ENCODE measurements at regions not wholly inside any gene's neighbourhood (a gene's known extent, or its start where the extent isn't known, plus 50 kb on each side); places are given as distances from the start of the nearest gene placed in this dataset.
"Not testable (repeated sequence)": the region's sequence is repeated elsewhere in the genome, so short reads cannot be mapped to it uniquely, and the experiment has no call there.

DNA sequence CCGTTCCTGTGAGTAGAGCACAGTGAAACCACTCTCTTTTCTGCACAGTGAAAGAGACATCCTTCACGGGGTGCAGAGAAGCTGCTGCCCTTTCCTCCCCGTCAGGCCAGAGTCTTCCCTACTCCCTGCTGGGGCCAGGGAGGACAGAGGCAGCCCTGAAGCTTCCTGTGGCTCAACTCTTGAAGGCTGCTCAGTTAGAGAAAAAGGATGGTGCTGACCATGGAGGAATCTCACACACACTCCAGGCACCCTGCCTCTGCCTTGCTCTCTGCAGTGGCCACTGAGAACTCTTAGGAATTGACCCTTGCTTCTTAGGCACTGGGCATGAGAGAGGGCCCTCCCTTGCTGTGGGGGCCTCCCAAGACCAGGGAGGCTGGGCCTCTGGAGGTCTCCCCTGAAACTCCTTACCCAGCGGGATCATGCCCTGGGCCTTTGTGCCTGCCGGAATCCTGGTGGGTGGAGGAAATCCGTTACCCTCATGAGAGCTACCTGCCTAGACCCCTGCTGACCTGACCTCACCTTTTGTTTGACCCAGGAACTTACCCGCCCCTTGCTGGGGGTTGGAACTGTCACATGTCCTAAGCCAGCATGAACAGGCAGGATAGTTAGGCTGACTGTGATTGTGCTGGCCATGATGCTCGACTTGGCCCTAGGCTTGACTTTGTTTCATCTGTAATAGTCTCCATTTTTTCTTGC, 65.0 kb upstream of the CD93 start:
- no peak for DNase-seq (ENCODE audit: low spot score)

DNA sequence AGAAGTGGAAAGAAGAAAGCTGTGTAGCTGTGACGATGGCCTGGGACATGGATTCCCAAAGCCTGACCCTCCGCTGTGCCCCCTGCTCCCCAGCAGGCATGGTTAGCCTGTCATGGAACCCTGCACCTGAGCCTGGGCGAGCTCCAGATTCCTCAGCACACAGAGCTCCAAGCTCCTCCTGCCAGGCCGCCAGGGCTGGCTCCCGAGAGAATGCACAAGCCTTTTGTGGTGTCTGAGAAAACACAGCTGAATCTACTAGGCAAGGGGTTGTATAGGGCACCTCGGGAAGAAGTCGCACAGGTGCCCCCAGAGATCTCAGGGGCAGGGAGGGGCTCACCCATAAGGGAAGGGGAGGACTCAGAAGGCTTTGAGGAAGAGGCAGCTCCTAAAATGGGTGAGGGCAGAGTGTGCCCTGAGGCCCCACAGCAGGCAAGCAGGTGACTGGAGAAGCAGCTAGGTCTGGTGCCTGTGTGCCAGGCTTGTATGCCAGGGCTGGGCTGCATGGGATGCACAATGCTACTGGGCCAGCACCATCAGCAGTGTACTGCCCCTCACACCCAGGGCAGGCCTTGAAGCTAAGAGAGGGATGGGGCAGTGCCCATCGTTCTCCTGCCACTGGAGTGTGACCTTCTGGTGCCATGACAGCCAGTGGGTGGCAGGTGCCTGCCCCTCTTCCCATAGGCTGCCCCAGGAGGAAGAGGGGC, 64.3 kb upstream of the CD93 start:
- DNase-seq (ENCODE audit: low spot score) = no peak

DNA sequence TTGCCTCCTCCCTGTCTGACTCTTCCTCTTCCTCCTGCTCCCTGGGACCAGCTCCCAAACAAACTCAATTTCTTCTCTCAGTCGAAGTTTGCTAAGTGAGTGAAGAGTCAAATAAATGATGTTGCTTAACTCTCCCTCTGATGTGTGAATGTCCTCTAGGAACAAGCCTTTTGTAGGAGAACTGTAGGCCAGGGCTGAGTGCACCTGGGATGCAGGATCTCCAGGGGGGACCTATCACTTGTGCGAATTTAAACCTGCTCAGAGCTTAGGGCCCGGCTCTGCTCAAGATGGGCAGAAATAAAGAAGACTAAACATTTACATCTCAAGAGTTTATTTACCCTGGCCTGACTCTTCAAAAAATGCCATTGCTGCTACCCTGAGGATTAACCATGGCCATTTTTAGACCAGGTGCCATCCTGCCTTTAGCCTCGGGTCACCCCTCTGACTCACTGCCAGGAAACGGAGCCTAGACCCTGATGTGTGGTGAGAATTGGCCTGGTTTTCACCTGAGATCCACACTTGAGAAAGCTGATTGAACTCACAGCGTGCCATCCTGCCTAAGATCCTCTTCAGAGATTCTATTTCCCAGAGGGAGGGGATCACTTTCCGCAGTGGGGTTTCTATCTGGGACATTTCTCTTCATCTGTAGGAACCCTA, 63.6 kb upstream of the CD93 start:
- DNase-seq (ENCODE audit: low spot score) = no peak

DNA sequence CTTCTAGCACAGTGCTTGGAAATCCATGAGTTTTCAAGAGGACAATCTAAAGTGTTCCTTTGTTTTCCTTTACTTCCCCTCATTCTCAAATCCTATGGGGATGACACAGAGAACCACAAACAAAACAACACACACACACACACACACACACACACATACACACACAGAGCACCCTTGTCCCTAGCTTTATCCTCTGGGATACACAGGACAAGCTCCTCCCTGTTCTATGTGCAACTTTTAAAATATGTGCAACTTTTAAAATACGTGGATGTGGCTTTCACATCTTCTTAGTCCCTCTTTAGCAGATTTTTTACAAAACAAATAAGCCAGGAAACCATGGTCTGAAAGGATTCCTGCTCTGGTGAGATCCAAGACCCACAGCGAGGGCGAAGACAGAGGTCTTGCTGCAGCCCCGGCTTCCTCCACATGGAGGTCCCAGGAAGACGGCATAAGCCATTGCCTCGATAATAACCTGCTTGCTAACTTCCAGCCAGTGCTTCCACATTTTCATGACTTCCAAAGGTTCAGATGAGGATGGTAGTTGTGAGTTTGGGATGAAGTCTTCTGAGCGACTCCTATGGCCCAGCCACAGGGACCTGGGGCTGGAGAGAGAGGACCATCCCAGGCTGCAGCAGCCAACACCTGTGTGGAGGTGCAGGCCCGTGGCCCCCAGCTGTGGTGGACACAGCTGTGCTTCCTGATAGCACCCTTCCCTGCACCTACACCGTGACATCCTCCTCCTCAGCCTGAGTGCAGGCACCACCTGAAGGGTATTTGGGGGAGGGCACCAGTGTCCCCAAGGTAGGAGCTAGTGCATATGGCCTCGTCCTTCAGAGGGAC, 62.8 kb upstream of the CD93 start:
- no peak for DNase-seq (ENCODE audit: low spot score)

DNA sequence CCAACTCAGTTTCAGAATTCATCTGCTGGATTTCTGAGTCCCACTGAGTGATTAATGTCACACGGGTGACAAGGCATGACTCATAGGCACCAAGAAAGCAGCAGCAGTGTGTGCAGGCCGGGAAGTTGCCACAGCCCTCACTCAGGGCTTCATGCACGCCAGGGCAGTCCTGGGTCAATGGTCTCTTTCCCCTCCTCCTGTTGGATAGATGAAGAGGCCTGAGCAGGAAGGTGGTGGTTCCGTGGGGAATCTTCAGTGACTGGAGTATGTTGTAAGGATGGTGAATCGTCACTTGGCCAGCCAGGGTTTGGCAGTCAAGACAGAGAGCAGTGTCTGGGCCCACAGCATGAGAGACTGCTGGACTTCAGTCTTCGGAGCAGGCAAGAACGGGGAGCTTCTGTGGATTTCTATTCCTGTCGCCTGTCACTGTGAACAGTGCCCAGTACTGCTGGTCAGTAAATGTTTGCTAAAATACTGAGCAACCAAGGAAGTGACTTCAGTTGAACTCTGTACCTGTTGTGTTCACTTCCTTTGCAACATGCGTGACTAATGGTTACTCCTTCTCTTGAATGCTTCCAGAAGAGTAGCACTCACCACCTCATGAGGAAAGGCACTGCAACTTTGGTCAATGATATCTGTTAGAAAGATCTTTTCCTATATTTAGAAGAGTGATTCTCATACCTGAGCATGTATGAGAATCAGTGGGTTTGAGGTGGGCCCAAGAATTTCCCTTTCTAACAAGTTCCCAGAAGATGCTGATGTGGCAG, 62.0 kb upstream of the CD93 start:
- no peak for DNase-seq (ENCODE audit: low spot score)

DNA sequence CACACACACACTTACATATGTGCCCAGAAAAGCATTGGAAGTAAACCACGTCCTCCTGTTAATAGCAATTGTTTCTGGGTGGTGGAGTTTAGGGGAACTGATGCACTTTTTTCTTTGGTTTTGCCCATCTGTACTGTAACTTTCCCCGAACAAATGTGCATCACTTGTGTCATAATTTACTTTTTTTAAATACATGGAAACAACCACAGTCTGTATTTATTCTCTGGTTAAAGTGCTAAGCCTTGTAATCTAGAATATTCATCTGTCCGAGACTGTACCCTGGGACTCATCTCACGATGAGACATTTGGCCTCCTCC, 61.5 kb upstream of the CD93 start:
- DNase-seq (ENCODE audit: low spot score) = no peak

DNA sequence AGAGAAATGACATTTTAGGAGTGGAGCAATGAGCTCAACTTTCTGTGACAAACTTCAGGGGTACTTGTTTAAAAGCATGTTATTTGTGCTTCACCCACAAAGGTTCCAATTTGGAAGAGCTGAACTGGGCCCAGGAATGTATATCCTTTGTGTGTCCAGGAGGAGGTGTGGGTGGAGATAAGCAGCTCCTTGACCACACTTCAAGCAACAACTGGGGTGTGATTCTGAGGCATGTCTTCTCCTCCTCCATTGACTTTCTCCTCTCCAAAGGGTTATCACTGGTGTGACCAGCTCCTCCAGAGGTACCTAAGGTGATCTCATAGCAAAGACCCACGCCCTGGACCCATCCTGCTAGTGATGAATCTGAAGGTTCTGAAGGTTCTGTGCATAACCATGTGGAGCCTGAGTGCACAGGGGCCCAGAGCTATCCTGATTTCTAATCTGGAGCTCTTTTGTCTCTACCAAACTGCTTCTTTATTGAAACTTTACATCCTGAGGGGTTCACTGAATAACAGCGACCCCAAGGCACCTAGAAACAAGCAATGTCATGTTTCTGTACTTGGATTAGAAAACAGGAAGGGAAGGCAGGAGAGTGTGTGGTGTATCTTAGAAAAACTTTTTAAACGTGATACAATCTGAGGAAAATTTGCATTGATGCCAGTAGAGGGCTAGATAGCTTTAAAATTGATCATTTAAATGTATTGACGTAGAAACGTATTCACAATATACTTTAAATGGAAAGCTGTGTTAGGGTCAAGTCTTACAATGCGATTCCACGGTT, 60.9 kb upstream of the CD93 start:
- no peak for DNase-seq (ENCODE audit: low spot score)

DNA sequence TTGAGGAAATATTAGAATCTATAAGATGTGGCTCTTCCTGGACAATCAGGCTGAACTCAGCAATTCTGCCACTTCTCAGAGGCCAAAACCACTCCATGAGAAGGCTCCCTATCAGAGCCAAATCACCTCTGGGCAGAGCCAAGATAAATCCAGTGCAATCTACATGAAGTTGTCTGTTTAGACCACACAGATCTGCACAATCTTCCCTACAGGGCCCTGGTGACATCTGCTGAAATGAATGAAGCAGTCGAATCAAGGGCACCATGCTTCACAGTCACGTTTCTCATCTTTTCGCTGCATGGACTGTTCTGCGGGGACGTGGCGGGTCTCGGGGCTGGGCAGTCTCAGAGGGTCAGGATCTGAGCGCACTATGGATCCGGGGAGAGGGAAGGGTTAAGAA, 60.1 kb upstream of the CD93 start:
- DNase-seq (ENCODE audit: low spot score) = no peak

DNA sequence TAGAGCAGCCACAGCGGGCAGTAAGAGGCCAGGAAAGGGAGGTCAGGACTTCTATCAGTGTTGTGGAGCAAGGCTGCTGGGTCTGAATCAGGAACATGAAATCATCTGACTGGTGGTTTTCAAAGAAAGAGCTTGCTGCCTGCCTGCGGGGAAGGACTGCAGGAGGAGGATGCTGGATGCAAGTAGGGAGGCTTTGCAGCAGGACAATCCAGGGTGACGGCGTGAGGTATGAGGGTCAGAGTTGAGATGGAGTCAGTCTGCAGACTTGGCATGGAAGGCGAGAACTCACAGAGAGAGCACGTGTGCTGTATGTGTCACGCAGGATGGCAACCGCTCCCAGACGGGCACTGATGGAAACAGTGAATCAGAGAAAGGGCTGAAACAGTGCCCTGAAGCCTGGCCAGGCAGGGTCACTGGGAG, 59.2 kb upstream of the CD93 start:
- no peak for DNase-seq (ENCODE audit: low spot score)

DNA sequence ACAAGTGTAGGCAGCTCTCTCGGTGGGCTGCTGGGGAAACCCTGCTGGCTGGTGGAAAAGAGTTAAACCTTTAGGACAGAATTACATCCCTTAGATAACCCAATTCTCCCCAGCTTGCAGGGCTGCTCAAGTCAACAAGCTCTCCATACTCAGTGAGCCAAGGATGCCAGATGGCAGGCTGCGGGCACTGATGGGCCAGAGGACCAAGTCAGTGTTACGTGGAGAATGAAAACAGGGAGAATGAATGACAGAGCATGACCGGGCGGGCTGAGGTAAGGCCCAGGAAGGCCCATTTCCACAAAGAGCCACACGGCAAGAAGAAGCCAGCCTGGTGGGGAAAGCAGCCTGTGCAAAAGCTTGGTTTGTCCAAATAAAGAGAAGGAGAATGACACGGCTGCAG, 58.7 kb upstream of the CD93 start:
- DNase-seq (ENCODE audit: low spot score) = no peak

DNA sequence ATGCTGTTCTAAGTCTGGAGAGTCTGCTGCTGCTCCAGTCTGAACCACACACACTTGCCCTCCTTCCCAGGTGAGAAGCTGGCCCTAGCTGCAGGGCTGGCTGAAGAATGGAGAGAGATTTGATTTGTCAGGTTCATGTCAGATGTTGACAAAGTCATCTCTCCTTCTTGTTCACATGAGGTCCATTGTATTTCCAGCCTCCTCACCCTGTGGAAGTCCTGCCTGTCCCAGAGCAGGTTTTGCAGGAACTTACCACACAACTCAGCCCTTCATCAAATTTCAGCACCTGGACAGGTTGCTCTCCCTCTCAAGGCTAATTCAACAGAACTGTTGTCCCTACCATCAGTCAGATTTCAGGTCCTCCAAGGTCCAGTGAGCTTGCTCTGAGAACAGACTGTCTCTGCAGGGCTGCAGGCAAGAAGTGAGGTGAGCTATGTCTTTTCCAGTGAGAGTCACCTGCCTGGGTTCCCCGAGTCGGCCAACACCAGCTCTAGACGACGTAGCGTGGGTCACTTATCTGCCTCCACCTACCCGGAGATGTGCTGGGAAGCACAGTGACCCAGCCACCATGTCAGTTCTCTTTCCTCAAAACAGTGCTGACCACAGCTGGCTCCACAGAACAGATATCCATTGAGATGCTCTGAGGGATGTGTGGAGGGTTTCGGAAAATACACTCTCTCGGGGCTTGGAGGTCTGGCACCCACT, 58.0 kb upstream of the CD93 start:
- DNase-seq (ENCODE audit: low spot score) = no peak

DNA sequence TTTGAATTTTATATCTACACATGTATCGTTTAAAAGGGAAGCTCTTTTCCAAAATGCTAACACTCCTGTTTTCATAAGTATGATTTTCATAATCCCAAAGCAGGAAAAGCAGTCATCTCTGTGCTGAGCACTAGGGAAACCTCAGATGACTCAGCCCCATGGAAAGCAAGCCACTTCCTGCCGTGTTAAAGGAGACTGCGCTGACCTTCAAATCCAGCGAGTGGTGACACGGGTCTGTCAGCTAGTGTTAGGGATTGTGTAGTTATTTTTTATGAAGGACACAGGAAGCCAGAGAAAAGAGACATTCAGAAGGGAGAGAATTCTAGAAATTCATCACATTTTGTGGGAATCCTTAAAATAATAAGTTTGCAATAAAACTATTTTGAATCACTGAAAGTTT, 57.0 kb upstream of the CD93 start:
- peak; percentile 8 for DNase-seq (ENCODE audit: low spot score)

DNA sequence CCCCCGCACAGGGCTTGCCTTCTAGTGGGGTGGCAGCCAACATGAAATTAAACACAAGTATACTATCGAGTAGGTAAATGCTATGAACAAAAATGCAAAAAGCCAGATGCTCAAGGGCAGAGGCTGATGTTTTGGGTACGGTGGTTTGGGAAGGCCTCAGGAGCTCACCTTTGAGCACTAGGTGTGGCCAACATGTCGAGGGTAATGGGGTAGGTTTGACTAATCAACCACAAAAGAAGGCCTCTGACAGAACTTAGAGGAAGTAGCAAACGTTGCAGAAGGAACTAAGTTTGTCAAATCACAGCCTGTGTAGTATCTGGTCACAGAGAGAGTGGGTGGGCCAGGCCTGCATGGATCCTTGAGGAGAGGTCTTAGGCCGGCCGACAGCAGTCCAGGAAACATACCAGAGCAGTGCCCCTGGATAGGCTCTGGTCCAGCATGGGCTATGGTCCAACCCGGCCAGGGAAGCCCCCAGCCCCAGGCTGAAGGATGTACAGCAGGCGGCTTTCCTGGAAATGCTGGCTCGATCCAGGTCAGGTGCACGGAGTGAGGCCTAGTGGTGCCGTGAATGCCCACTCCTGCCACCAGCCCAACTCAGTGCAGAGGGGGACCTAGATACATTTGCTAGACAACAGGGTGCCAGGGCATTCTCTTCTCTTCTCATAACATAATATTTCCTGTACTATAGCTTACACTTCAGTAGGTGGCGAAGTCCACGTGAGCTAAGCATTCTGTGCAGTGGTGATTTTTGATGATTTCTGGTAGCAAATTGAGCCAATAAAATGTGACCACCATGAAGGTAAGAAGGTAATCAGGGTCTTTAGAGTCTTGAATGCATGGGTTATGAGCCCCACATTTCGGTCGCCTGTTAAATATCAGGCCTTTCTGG, 56.3 kb upstream of the CD93 start:
- no peak for DNase-seq (ENCODE audit: low spot score)

DNA sequence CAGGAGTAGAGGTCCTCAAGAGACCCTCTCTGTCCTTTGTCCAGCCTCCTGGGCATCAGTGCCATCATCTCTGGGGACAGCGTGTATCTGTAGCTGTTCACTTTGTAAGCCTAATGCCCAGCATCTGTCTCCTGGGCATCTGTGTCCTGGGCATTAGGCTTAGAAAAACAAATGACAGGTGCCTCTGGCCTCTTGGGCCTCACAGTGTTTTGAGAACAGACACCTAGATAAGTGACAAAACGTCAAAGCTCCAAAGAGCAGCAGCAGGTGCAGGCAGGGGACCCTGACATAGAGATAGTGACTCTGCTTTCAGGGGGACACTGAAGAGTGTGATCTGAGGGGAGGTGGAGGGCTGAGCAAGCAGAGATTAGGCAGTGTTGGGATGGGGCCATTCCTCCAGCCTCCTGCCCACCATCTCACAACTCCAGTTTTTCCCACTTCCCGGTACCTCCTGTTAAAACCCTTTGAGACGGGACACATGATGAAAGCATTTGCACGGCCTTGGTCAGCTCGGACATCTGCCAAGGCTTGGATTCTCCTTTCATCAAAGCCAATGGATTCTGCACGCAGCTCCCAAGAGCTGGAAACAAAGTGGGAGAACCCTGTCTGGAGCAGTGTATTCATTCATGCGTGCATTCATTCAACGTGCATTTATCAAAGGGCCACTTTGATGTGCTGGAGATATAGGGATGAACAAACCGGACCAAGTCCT, 55.5 kb upstream of the CD93 start:
- no peak for DNase-seq (ENCODE audit: low spot score)

DNA sequence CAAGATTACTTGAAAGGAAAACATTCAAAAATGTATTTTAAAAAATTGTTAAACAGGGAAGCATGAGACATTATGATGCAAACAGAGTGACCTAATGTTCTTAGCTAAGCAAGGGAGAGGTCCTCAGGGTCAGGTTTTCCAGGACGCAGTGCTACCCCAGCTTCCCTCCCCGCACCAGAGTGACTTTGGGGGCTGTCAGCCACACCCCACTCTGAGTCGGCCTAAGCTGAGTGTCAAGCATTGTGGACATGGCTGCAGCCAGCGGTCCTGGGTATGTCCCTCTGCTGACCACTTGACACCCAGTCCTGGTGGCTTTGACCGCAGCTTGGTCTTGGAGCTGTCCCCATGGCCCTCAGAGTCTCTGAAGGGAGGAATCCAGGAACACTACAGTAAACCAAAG, 54.9 kb upstream of the CD93 start:
- DNase-seq (ENCODE audit: low spot score) = no peak

DNA sequence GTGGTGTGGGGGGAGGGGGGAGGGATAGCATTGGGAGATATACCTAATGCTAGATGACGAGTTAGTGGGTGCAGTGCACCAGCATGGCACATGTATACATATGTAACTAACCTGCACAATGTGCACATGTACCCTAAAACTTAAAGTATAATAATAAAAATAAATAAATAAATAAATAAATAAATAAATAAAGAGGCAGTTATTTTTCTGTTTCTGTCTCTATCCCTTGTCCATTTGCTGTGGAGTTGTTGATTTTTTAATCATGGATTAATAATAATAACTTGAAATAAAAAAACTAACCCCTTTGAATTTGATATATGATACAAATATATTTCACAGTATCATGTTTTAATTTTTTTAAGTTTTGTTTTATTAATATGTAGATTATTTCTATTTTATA, 53.9 kb upstream of the CD93 start:
- DNase-seq (ENCODE audit: low spot score) = not testable (repeated sequence)

DNA sequence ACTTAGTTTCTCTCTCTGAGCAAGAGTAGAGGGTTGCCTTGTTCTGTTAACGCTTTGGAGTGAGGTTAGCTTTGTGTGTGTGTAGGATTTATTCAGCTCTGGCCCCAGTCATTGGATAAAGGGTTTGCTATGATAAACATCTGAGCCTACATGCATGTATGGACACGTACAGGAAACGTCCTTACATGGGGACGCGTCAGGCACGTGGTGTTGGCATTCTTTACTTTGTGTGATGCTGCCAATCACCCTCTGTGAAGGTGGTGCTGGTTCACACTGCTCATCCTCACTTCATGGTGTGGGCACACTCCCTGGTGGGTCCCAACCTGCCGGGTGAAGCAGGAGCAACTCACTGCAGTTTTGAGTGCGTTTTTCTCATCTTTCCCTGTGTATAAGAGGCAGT, 53.4 kb upstream of the CD93 start:
- no peak for DNase-seq (ENCODE audit: low spot score)

DNA sequence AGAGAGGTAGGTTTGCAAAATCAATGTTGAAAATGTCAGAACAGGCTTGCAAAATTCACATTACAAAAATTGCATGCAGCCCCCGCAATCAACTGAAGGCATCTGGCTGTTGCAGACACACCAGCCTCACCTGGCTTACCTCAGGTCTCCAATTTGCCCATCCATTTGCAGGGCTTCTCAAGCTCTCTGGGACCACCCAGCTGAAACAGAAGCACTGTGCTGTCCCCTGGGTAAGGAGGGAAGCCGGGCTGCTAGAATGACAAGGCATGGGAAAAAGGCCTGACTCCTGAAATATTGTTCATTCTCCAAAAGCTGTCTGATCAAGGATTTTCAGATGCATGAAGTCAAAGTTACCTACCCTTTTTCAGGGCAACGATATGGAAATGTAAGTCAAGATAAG, 52.6 kb upstream of the CD93 start:
- no peak for DNase-seq (ENCODE audit: low spot score)

DNA sequence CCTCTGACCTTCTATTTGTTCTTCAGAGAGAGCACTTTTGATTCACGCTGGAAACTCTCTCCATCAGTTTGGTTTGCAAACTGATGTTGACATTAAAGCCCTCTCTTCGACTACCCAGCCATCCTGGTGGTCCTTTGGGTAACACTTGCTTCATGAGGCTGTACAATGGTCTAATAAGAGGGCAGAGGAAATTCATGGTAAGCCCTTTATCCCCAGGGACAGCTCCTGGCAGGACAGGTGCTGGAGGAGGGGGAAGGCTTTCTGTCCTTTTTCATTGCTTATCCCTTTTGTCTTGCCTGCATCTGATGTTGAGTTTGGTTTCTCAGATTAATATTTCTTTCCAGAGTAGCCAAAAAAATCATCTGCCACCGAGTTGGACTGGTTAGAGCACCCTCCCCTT, 52.1 kb upstream of the CD93 start:
- DNase-seq (ENCODE audit: low spot score) = no peak
